Mesenchymal stem cell (in vitro differentiated cells and primary cell): ENCODE measurements at regions not wholly inside any gene's neighbourhood (a gene's known extent, or its start where the extent isn't known, plus 50 kb on each side); places are given as distances from the start of the nearest gene placed in this dataset.

Experiments
- DNase-seq: peaks from one replicate; pipeline ENCODE4 v3.0.0-alpha.2; 2013
- H2AFZ ChIP-seq: one replicate; pipeline ENCODE4 v1.6.1; 2013; ENCODE audit warnings: low read depth, mild to moderate bottlenecking, control low read depth, inconsistent platforms, low read length, moderate library complexity
- H2AK5ac ChIP-seq: 2 replicates; pipeline ENCODE4 v1.6.1; 2013; ENCODE audit warnings: low read length, moderate library complexity, mild to moderate bottlenecking, inconsistent platforms; ENCODE audit not compliant: severe bottlenecking
- H2BK120ac ChIP-seq: one replicate; pipeline ENCODE4 v1.6.1; 2013; ENCODE audit warnings: low read depth, mild to moderate bottlenecking, inconsistent platforms, low read length, moderate library complexity
- H2BK12ac ChIP-seq, 2 experiments: one replicate each; pipeline ENCODE4 v1.6.1; 2013; ENCODE audit warnings: inconsistent platforms in 2 of 2, low read length in 2 of 2, mild to moderate bottlenecking in 2 of 2, moderate library complexity in 2 of 2, control low read depth in 1 of 2
- H2BK15ac ChIP-seq: one replicate; pipeline ENCODE4 v1.6.1; 2013; ENCODE audit warnings: mild to moderate bottlenecking, low read depth, inconsistent platforms; ENCODE audit not compliant: poor library complexity, severe bottlenecking
- H2BK5ac ChIP-seq: 2 replicates; pipeline ENCODE4 v1.6.1; 2013; ENCODE audit warnings: low read depth, mild to moderate bottlenecking, low read length, control low read depth, inconsistent platforms; ENCODE audit not compliant: poor library complexity, severe bottlenecking
- H3K14ac ChIP-seq, 2 experiments: one replicate each; pipeline ENCODE4 v1.6.1; 2013; ENCODE audit warnings: inconsistent platforms in 2 of 2, low read length in 2 of 2, control low read depth in 1 of 2, mild to moderate bottlenecking in 1 of 2, moderate library complexity in 1 of 2
- H3K18ac ChIP-seq, 2 experiments: one replicate each; pipeline ENCODE4 v1.6.1; 2013; ENCODE audit warnings: inconsistent platforms in 2 of 2, low read length in 2 of 2, control low read depth in 1 of 2, low read depth in 1 of 2, mild to moderate bottlenecking in 1 of 2
- H3K23ac ChIP-seq, 2 experiments: one replicate each; pipeline ENCODE4 v1.6.1; 2013; ENCODE audit warnings: inconsistent platforms in 2 of 2, low read length in 2 of 2, mild to moderate bottlenecking in 2 of 2, moderate library complexity in 2 of 2, control low read depth in 1 of 2
- H3K27ac ChIP-seq: 2 replicates; pipeline ENCODE4 v1.5.1; 2013; ENCODE audit warnings: mild to moderate bottlenecking, moderate library complexity, low read length, control low read depth, inconsistent platforms; ENCODE audit not compliant: poor library complexity, severe bottlenecking
- H3K27me3 ChIP-seq, 2 experiments: 2 replicates each; pipeline versions ENCODE4 v1.6.1 to v1.7.0; 2013; ENCODE audit warnings: low read length in 2 of 2, mild to moderate bottlenecking in 2 of 2, moderate library complexity in 2 of 2, control low read depth in 1 of 2, inconsistent platforms in 1 of 2; ENCODE audit not compliant: control insufficient read depth in 1 of 2, insufficient read depth in 1 of 2
- H3K36me3 ChIP-seq, 2 experiments: 2 replicates each; pipeline versions ENCODE4 v1.6.1 to v1.7.0; 2013; ENCODE audit warnings: low read length in 2 of 2, control low read depth in 1 of 2, inconsistent platforms in 1 of 2, low read depth in 1 of 2, mild to moderate bottlenecking in 1 of 2; ENCODE audit not compliant: insufficient read depth in 2 of 2, control insufficient read depth in 1 of 2
- H3K4ac ChIP-seq, 2 experiments: one replicate each; pipeline ENCODE4 v1.6.1; 2013; ENCODE audit warnings: inconsistent platforms in 2 of 2, low read length in 2 of 2, mild to moderate bottlenecking in 2 of 2, moderate library complexity in 2 of 2, control low read depth in 1 of 2, low read depth in 1 of 2
- H3K4me1 ChIP-seq: 2 replicates; pipeline ENCODE4 v1.6.1; 2013; ENCODE audit warnings: low read depth, low read length, control low read depth; ENCODE audit not compliant: control insufficient read depth, insufficient read depth
- H3K4me2 ChIP-seq: 2 replicates; pipeline ENCODE4 v1.6.1; 2013; ENCODE audit warnings: low read length, mild to moderate bottlenecking, inconsistent platforms; ENCODE audit not compliant: poor library complexity, severe bottlenecking
- H3K4me3 ChIP-seq, 2 experiments: 2 replicates each; pipeline versions ENCODE4 v1.5.1 to v1.7.0; 2013; ENCODE audit warnings: low read length in 2 of 2, mild to moderate bottlenecking in 2 of 2, control low read depth in 1 of 2, low read depth in 1 of 2; ENCODE audit not compliant: insufficient read depth in 1 of 2
- H3K79me1 ChIP-seq: replicated peaks from 2 replicates; pipeline ENCODE4 v1.6.1; 2013; ENCODE audit warnings: mild to moderate bottlenecking, control low read depth, low read length, inconsistent platforms; ENCODE audit not compliant: poor library complexity, severe bottlenecking
- H3K9ac ChIP-seq: 2 replicates; pipeline ENCODE4 v1.7.0; 2013; ENCODE audit warnings: mild to moderate bottlenecking, low read length, moderate library complexity
- H3K9me3 ChIP-seq: 2 replicates; pipeline ENCODE4 v1.7.0; 2013; ENCODE audit warnings: mild to moderate bottlenecking, low read length; ENCODE audit not compliant: control insufficient read depth
- H4K8ac ChIP-seq: one replicate; pipeline ENCODE4 v1.6.1; 2013; ENCODE audit warnings: inconsistent platforms, mild to moderate bottlenecking, low read length, moderate library complexity
- H4K91ac ChIP-seq: one replicate; pipeline ENCODE4 v1.6.1; 2013; ENCODE audit warnings: mild to moderate bottlenecking, low read length, inconsistent platforms
- WGBS: methylation state at CpG from one replicate; pipeline ENCODE4 v1.1.7; 2013; ENCODE audit warnings: mixed read lengths; 5-methylcytosine and 5-hydroxymethylcytosine counted together

DNA sequence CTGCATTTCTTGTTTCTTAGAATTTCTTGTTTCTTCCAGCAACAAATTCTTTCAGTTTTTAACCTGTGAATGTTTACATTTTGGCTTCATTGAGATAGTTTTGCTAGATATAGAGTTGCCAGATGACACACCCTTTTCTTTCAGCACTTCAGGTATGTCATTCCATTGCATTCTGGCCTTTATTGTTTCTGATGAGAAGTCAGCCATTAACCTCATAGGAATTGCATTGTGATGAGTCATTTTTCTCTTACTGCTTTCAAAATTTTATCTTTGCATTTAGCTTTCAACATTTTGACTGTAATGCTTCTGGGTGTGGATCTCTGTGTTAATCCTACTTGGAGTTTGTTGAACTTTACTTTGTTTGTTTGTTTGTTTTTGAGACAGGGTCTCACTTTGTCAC, 440.3 kb upstream of the HS3ST5 start:
- Histone ChIP-seq H3K14ac (no peak overlapping the region), H4K91ac (no peak overlapping the region), H2AFZ (no peak overlapping the region), H3K79me1 (no peaks in the 10 kb centered on the region), H3K27me3 (no peaks in the 10 kb centered on the region), H4K8ac (no peak overlapping the region), H3K4me2 (no peak overlapping the region), H3K27ac (no peak overlapping the region), H3K9me3 (peaks cover 10% of the 10 kb centered on the region), H3K4me3 (no peak overlapping the region), H3K23ac (no peak overlapping the region), H2BK15ac (no peak overlapping the region), H3K4ac (no peak overlapping the region), H2BK12ac (no peak overlapping the region), H3K18ac (no peak overlapping the region), H2AK5ac (no peak overlapping the region), H2BK5ac (no peak overlapping the region), H3K9ac (no peak overlapping the region), H3K4me1 (no peaks in the 10 kb centered on the region), H3K36me3 (no peaks in the 10 kb centered on the region), H2BK120ac (no peak overlapping the region)
- no peak for DNase-seq

DNA sequence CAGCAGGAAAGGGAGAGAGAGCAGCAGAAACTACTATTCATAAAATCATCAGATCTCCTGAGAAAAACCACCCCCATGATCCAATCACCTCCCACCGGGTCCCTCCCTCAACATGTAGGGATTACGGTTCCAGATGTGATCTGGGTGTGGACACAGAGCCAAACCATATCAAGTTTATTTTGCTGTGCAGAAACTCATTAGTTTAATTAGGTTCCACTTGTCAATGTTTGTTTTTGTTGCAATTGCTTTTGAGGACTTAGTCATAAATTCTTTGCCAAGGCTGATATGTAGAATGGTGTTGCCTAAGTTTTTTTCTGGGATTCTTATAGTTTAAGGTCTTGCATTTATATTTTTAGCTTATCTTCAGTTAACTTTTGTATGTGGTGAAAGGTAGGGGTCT, 422.0 kb upstream of the HS3ST5 start:
- Histone ChIP-seq H3K23ac (no peak overlapping the region), H3K4me1 (no peaks in the 10 kb centered on the region), H2BK15ac (no peak overlapping the region), H4K91ac (no peak overlapping the region), H3K27ac (no peak overlapping the region), H4K8ac (no peak overlapping the region), H2AFZ (no peak overlapping the region), H2BK12ac (no peak overlapping the region), H3K79me1 (no peaks in the 10 kb centered on the region), H3K9me3 (no peaks in the 10 kb centered on the region), H3K36me3 (no peaks in the 10 kb centered on the region), H3K4me3 (no peak overlapping the region), H2BK5ac (peak overlapping the region; percentile 38), H3K14ac (no peak overlapping the region), H3K9ac (no peak overlapping the region), H3K18ac (no peak overlapping the region), H3K27me3 (no peaks in the 10 kb centered on the region), H2AK5ac (no peak overlapping the region), H3K4me2 (no peak overlapping the region), H3K4ac (no peak overlapping the region), H2BK120ac (no peak overlapping the region)
- WGBS = 63% methylated on average over 2 of the region's 2 CpGs
- DNase-seq = no peak

- no peak overlapping the region for H3K9ac ChIP-seq
- no peak overlapping the region for H3K18ac ChIP-seq
- H3K4me1 ChIP-seq = no peaks in the 10 kb centered on the region
- H3K4me3 ChIP-seq = no peak overlapping the region
- no peaks in the 10 kb centered on the region for H3K27me3 ChIP-seq
- no peak overlapping the region for H3K4ac ChIP-seq
- H2BK15ac ChIP-seq = no peak overlapping the region
- H3K14ac ChIP-seq = no peak overlapping the region
- no peak overlapping the region for H2BK5ac ChIP-seq
- H4K91ac ChIP-seq = no peak overlapping the region
- H4K8ac ChIP-seq = no peak overlapping the region
- no peak overlapping the region for H3K27ac ChIP-seq
- 49% methylated on average over 3 of the region's 4 CpGs for WGBS
- H2BK12ac ChIP-seq = no peak overlapping the region
- no peak for DNase-seq
- H3K9me3 ChIP-seq = no peaks in the 10 kb centered on the region
- H2BK120ac ChIP-seq = no peak overlapping the region
- H3K23ac ChIP-seq = no peak overlapping the region
- no peaks in the 10 kb centered on the region for H3K79me1 ChIP-seq
- H2AFZ ChIP-seq = no peak overlapping the region
- H3K36me3 ChIP-seq = no peaks in the 10 kb centered on the region
- no peak overlapping the region for H2AK5ac ChIP-seq
- H3K4me2 ChIP-seq = no peak overlapping the region
Observed at GRCh38 chr6:114762145-114762544, 419.3 kb upstream of the HS3ST5 start.

DNA sequence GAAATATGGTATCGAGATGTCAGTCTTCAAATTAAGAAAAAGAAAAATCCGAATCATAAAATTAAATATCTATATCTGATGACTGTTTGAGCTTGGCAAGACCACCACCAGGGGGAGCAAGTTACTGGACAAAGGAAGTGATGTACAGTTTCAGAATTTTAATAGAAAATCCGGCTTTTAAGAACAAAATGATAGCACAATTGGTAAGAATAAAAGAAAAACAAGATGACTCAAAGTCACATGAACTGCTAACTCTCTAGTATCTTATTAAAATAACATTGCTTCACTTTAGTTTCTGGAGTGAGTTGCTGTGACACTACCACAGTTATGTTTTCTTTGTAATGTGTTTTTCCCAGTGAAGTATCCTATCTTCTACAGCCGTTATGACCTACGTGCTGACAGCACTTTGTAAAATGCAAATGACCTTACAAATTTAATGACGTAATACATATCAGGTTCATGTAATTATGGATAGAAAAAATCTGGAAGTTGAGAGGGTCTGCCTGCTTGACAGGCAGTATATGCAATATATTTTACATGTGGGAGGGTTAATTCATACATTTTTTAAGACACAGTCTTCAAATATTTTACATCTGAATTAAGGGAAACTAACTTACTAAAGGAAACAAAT, 405.3 kb upstream of the HS3ST5 start:
- Histone ChIP-seq H2AFZ (no peak overlapping the region), H2AK5ac (no peak overlapping the region), H3K9ac (peak overlapping the region; percentile 73), H3K27ac (peak overlapping the region; percentile 17), H3K18ac (no peak overlapping the region), H3K4ac (no peak overlapping the region), H3K4me3 (no peak overlapping the region), H4K8ac (no peak overlapping the region), H2BK12ac (no peak overlapping the region), H2BK15ac (no peak overlapping the region), H3K36me3 (no peaks in the 10 kb centered on the region), H3K79me1 (no peaks in the 10 kb centered on the region), H3K9me3 (no peaks in the 10 kb centered on the region), H3K4me2 (no peak overlapping the region), H2BK5ac (no peak overlapping the region), H3K4me1 (no peaks in the 10 kb centered on the region), H3K23ac (no peak overlapping the region), H3K14ac (no peak overlapping the region), H3K27me3 (no peaks in the 10 kb centered on the region), H4K91ac (no peak overlapping the region), H2BK120ac (no peak overlapping the region)
- DNase-seq = peak; percentile 61
- WGBS = 58% methylated on average over 3 of the region's 6 CpGs
